ENCODE measurements at regions not wholly inside any gene's neighbourhood (a gene's known extent, or its start where the extent isn't known, plus 50 kb on each side); places are given as distances from the start of the nearest gene placed in this dataset.

GRCh38 chr21:22138297-22139016 lies 1140.2 kb downstream of the NCAM2 start:
- TF ChIP-seq HDGF (IDR thresholded peaks at IDR 0.05; ENCODE audit: borderline replicate concordance) (no peak), PKNOX1 (IDR thresholded peaks at IDR 0.05) (no peak), ZNF384 (IDR thresholded peaks at IDR 0.05) (no peak), SP1 (IDR thresholded peaks at IDR 0.05) (no peak), FOXK2 (IDR thresholded peaks at IDR 0.05) (no peak), TARDBP (IDR thresholded peaks at IDR 0.05) (no peak)
